ENCODE measurements at regions not wholly inside any gene's neighbourhood (a gene's known extent, or its start where the extent isn't known, plus 50 kb on each side); places are given as distances from the start of the nearest gene placed in this dataset.
A peak's percentile ranks its signal among the peaks of the same experiment; 100 is the strongest.
"Not testable (repeated sequence)": the region's sequence is repeated elsewhere in the genome, so short reads cannot be mapped to it uniquely, and the experiment has no call there.

GRCh38 chr3:112765531-112765930 is 81.1 kb downstream of the CD200R1L start:
- DNase-seq (ENCODE audit: low spot score): no peak

- no peak for DNase-seq (ENCODE audit: low spot score)
Measured at GRCh38 chr3:112763258-112763657, 83.4 kb downstream of the CD200R1L start.

- DNase-seq (ENCODE audit: low spot score): no peak
Measured at GRCh38 chr3:112761062-112761638, 85.5 kb downstream of the CD200R1L start.

- DNase-seq (ENCODE audit: low spot score): no peak
Measured at GRCh38 chr3:112759681-112760080, 87.0 kb downstream of the CD200R1L start.

GRCh38 chr3:112759210-112759609 is 87.5 kb downstream of the CD200R1L start:
- DNase-seq (ENCODE audit: low spot score): no peak

GRCh38 chr3:112757197-112757596 is 89.5 kb downstream of the CD200R1L start:
- no peak for DNase-seq (ENCODE audit: low spot score)

- DNase-seq (ENCODE audit: low spot score): no peak
Measured at GRCh38 chr3:112755845-112756613, 90.6 kb downstream of the CD200R1L start.

GRCh38 chr3:112755046-112755445 is 91.6 kb downstream of the CD200R1L start:
- not testable (repeated sequence) for DNase-seq (ENCODE audit: low spot score)

GRCh38 chr3:112751564-112752512 is 94.8 kb downstream of the CD200R1L start:
- peak; percentile 77 for DNase-seq (ENCODE audit: low spot score)

GRCh38 chr3:112751061-112751460 is 95.6 kb downstream of the CD200R1L start:
- no peak for DNase-seq (ENCODE audit: low spot score)

- DNase-seq (ENCODE audit: low spot score): no peak
Measured at GRCh38 chr3:112747624-112748023, 99.0 kb downstream of the CD200R1L start.

- DNase-seq (ENCODE audit: low spot score): no peak
Measured at GRCh38 chr3:112746675-112747280, 99.9 kb downstream of the CD200R1L start.

GRCh38 chr3:112745567-112746248 is 101.0 kb downstream of the CD200R1L start:
- DNase-seq (ENCODE audit: low spot score): peak; percentile 41

GRCh38 chr3:112744825-112745566 is 101.7 kb downstream of the CD200R1L start:
- DNase-seq (ENCODE audit: low spot score): no peak

GRCh38 chr3:112744106-112744505 is 102.6 kb downstream of the CD200R1L start:
- DNase-seq (ENCODE audit: low spot score): no peak

- no peak for DNase-seq (ENCODE audit: low spot score)
Measured at GRCh38 chr3:112742934-112743333, 102.0 kb upstream of the CCDC80 start.

- no peak for DNase-seq (ENCODE audit: low spot score)
Measured at GRCh38 chr3:112741983-112742382, 101.0 kb upstream of the CCDC80 start.

GRCh38 chr3:112740835-112741234 is 99.9 kb upstream of the CCDC80 start:
- no peak for DNase-seq (ENCODE audit: low spot score)

GRCh38 chr3:112739252-112739965 is 98.5 kb upstream of the CCDC80 start:
- no peak for DNase-seq (ENCODE audit: low spot score)

GRCh38 chr3:112738366-112738765 is 97.4 kb upstream of the CCDC80 start:
- no peak for DNase-seq (ENCODE audit: low spot score)

Measured in kidney tubule cell (primary cell).